Esophagus squamous epithelium (tissue), 4 donors: ENCODE measurements at regions not wholly inside any gene's neighbourhood (a gene's known extent, or its start where the extent isn't known, plus 50 kb on each side); places are given as distances from the start of the nearest gene placed in this dataset.

Experiments
- CTCF ChIP-seq, 6 experiments: fragments of 450-650 bp in 4 of 6; fragments of 200-600 bp in 2 of 6; sonication (generic) in 2 of 6; IDR thresholded peaks; one replicate each; pipeline ENCODE4 v1.5.1; 2016 to 2019; ENCODE audit warnings: antibody characterized with exemption in 6 of 6, mild to moderate bottlenecking in 4 of 6, moderate library complexity in 4 of 6
- POLR2A ChIP-seq, 4 donors: fragments of 450-650 bp; IDR thresholded peaks; one replicate each; pipeline ENCODE4 v1.6.1; 2017; ENCODE audit warnings: antibody characterized with exemption in 4 of 4, mild to moderate bottlenecking in 4 of 4, moderate library complexity in 3 of 4

- TF ChIP-seq CTCF (IDR thresholded peaks at IDR 0.05), result no peak
- TF ChIP-seq POLR2A (IDR thresholded peaks at IDR 0.05), result no peak
Measured at GRCh38 chr7:96833676-96834453, 124.2 kb upstream of the SEM1 start.
